ENCODE measurements at regions not wholly inside any gene's neighbourhood (a gene's known extent, or its start where the extent isn't known, plus 50 kb on each side); places are given as distances from the start of the nearest gene placed in this dataset.

- H3K9me3 ChIP-seq (ENCODE audit: low read length) = no peaks in the 10 kb centered on the region
- H4K20me1 ChIP-seq (ENCODE audit: insufficient read depth) = no peaks in the 10 kb centered on the region
- H3F3A ChIP-seq (ENCODE audit: insufficient read depth, low read length, poor library complexity, severe bottlenecking) = no peaks in the 10 kb centered on the region
- H3K9me2 ChIP-seq (ENCODE audit: insufficient read depth, low read length) = no peaks in the 10 kb centered on the region
- no peak overlapping the region for H2AFZ ChIP-seq (ENCODE audit: low read depth, low read length)
- no peak overlapping the region for H3K4me2 ChIP-seq (ENCODE audit: low read length)
- TF ChIP-seq SMC3 (conservative IDR thresholded peaks at IDR 0.05; ENCODE audit: poor library complexity) = no peak
- no peaks in the 10 kb centered on the region for H3K36me3 ChIP-seq (ENCODE audit: insufficient read depth, low read length)
- no peak overlapping the region for H3K4me3 ChIP-seq (ENCODE audit: low read length)
- H3K27me3 ChIP-seq (ENCODE audit: insufficient read depth, low read depth, low read length) = no peaks in the 10 kb centered on the region
- no peaks in the 10 kb centered on the region for H3K79me2 ChIP-seq (replicated peaks; ENCODE audit: insufficient read depth, low read length)
- no peak overlapping the region for H3K27ac ChIP-seq (ENCODE audit: low read length)
- H3K9ac ChIP-seq (ENCODE audit: low read length) = no peak overlapping the region
Observed at GRCh38 chr13:73576291-73576690, 517.5 kb downstream of the KLF5 start.

- Histone ChIP-seq H3K79me2 (replicated peaks; ENCODE audit: insufficient read depth, low read length) (no peaks in the 10 kb centered on the region), H3K9me2 (ENCODE audit: insufficient read depth, low read length) (no peaks in the 10 kb centered on the region), H3F3A (ENCODE audit: insufficient read depth, low read length, poor library complexity, severe bottlenecking) (no peaks in the 10 kb centered on the region), H3K9me3 (ENCODE audit: low read length) (no peaks in the 10 kb centered on the region), H3K27ac (ENCODE audit: low read length) (no peak overlapping the region), H3K27me3 (ENCODE audit: insufficient read depth, low read depth, low read length) (no peaks in the 10 kb centered on the region), H2AFZ (ENCODE audit: low read depth, low read length) (no peak overlapping the region), H3K4me2 (ENCODE audit: low read length) (no peak overlapping the region), H3K36me3 (ENCODE audit: insufficient read depth, low read length) (no peaks in the 10 kb centered on the region), H3K9ac (ENCODE audit: low read length) (no peak overlapping the region), H4K20me1 (ENCODE audit: insufficient read depth) (no peaks in the 10 kb centered on the region), H3K4me3 (ENCODE audit: low read length) (no peak overlapping the region)
- no peak for TF ChIP-seq POLR2AphosphoS5 (IDR thresholded peaks at IDR 0.05)
- no peak for TF ChIP-seq EP300 (conservative IDR thresholded peaks at IDR 0.05; ENCODE audit: poor library complexity, severe bottlenecking)
- no peak for TF ChIP-seq RAD21 (conservative IDR thresholded peaks at IDR 0.05)
- TF ChIP-seq TAF1 (IDR thresholded peaks at IDR 0.05; ENCODE audit: low read depth) = no peak
- TF ChIP-seq EZH2 (IDR thresholded peaks at IDR 0.05; ENCODE audit: borderline replicate concordance, insufficient read depth, low read length, poor library complexity, severe bottlenecking) = no peak
- TF ChIP-seq CTCF (IDR thresholded peaks at IDR 0.05; ENCODE audit: poor library complexity, severe bottlenecking) = no peak
- TF ChIP-seq SMC3 (conservative IDR thresholded peaks at IDR 0.05; ENCODE audit: poor library complexity) = no peak
- TF ChIP-seq MXI1 (conservative IDR thresholded peaks at IDR 0.05; ENCODE audit: poor library complexity, severe bottlenecking) = no peak
- TF ChIP-seq REST (IDR thresholded peaks at IDR 0.05; ENCODE audit: borderline replicate concordance) = no peak
Observed at GRCh38 chr13:73572824-73573223, 514.0 kb downstream of the KLF5 start.

- TF ChIP-seq SMC3 (conservative IDR thresholded peaks at IDR 0.05; ENCODE audit: poor library complexity) (no peak), POLR2AphosphoS5 (IDR thresholded peaks at IDR 0.05) (no peak), REST (IDR thresholded peaks at IDR 0.05; ENCODE audit: borderline replicate concordance) (no peak), TAF1 (IDR thresholded peaks at IDR 0.05; ENCODE audit: low read depth) (no peak), RAD21 (conservative IDR thresholded peaks at IDR 0.05) (no peak), MXI1 (conservative IDR thresholded peaks at IDR 0.05; ENCODE audit: poor library complexity, severe bottlenecking) (no peak), CTCF (IDR thresholded peaks at IDR 0.05; ENCODE audit: poor library complexity, severe bottlenecking) (no peak), EZH2 (IDR thresholded peaks at IDR 0.05; ENCODE audit: borderline replicate concordance, insufficient read depth, low read length, poor library complexity, severe bottlenecking) (no peak), EP300 (conservative IDR thresholded peaks at IDR 0.05; ENCODE audit: poor library complexity, severe bottlenecking) (no peak)
- Histone ChIP-seq H3K27ac (ENCODE audit: low read length) (no peak overlapping the region), H3K9me2 (ENCODE audit: insufficient read depth, low read length) (no peaks in the 10 kb centered on the region), H2AFZ (ENCODE audit: low read depth, low read length) (no peak overlapping the region), H3K4me2 (ENCODE audit: low read length) (no peak overlapping the region), H3K9ac (ENCODE audit: low read length) (no peak overlapping the region), H3K27me3 (ENCODE audit: insufficient read depth, low read depth, low read length) (no peaks in the 10 kb centered on the region), H3K79me2 (replicated peaks; ENCODE audit: insufficient read depth, low read length) (no peaks in the 10 kb centered on the region), H4K20me1 (ENCODE audit: insufficient read depth) (no peaks in the 10 kb centered on the region), H3K9me3 (ENCODE audit: low read length) (no peaks in the 10 kb centered on the region), H3K36me3 (ENCODE audit: insufficient read depth, low read length) (no peaks in the 10 kb centered on the region), H3F3A (ENCODE audit: insufficient read depth, low read length, poor library complexity, severe bottlenecking) (no peaks in the 10 kb centered on the region), H3K4me3 (ENCODE audit: low read length) (no peak overlapping the region)
Observed at GRCh38 chr13:73571376-73571775, 512.6 kb downstream of the KLF5 start.

Data from neural cell (in vitro differentiated cells).